ENCODE measurements at regions not wholly inside any gene's neighbourhood (a gene's known extent, or its start where the extent isn't known, plus 50 kb on each side); places are given as distances from the start of the nearest gene placed in this dataset.

- TF ChIP-seq, protein P1, sequence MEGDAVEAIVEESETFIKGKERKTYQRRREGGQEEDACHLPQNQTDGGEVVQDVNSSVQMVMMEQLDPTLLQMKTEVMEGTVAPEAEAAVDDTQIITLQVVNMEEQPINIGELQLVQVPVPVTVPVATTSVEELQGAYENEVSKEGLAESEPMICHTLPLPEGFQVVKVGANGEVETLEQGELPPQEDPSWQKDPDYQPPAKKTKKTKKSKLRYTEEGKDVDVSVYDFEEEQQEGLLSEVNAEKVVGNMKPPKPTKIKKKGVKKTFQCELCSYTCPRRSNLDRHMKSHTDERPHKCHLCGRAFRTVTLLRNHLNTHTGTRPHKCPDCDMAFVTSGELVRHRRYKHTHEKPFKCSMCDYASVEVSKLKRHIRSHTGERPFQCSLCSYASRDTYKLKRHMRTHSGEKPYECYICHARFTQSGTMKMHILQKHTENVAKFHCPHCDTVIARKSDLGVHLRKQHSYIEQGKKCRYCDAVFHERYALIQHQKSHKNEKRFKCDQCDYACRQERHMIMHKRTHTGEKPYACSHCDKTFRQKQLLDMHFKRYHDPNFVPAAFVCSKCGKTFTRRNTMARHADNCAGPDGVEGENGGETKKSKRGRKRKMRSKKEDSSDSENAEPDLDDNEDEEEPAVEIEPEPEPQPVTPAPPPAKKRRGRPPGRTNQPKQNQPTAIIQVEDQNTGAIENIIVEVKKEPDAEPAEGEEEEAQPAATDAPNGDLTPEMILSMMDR (IDR thresholded peaks at IDR 0.05; ENCODE audit: low read depth, low read length, poor library complexity, severe bottlenecking), result no peak
- TF ChIP-seq EZH2phosphoT487 (IDR thresholded peaks at IDR 0.05; ENCODE audit: borderline replicate concordance, low read length), result no peak
Observed at GRCh38 chr1:177629526-177629925, 340.3 kb downstream of the SEC16B start.

Data from DOHH2 (cell line).